ENCODE measurements at regions not wholly inside any gene's neighbourhood (a gene's known extent, or its start where the extent isn't known, plus 50 kb on each side); places are given as distances from the start of the nearest gene placed in this dataset.

GRCh38 chr11:33557201-33557600 lies 143.4 kb downstream of the C11orf91 start:
- no peak for DNase-seq (ENCODE audit: low read depth, low spot score)

- DNase-seq (ENCODE audit: low read depth, low spot score): no peak
These were observed 146.4 kb downstream of the C11orf91 start for GRCh38 chr11:33554219-33554618.

- DNase-seq (ENCODE audit: low read depth, low spot score): no peak
These were observed 147.1 kb downstream of the C11orf91 start for GRCh38 chr11:33553486-33553885.

DNA sequence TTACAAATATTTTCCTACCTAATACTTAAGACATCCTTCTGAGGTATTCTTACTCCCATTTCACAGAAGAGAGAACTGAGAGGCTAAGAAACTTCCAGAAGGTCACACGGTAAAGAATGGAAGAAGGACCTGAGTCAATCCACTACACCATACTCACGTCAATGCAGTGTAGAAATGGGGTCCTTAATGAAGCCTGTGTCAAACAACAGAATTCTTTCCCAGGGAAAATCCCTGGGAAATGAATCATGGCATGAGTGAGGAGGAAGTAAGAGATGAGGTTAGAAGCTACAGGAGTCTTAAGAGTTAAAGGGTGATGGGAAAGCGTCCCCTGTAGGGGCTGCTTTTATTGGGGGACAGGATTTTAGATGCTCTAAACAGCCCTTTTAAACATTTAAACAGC lies 147.9 kb downstream of the C11orf91 start:
- DNase-seq (ENCODE audit: low read depth, low spot score): no peak

DNA sequence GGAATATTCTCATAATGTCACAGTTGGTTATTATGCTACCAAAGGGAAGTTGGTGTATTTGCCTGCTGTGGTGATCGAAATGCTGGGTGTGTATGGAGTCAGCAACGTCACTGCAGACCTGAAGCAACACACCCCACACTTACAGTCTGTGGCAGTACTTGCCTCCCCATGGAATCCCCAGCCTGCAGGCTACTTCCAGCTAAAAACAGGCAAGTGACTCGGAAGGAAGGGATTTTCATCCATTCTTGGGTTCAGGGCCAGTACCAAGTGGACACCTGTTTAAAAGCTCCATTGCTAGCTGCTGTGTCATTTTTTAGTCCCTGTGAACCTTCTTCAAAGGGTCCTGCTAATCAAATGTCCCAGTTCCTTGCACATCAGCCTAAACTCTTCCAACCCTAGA lies 149.6 kb downstream of the C11orf91 start:
- no peak for DNase-seq (ENCODE audit: low read depth, low spot score)

DNA sequence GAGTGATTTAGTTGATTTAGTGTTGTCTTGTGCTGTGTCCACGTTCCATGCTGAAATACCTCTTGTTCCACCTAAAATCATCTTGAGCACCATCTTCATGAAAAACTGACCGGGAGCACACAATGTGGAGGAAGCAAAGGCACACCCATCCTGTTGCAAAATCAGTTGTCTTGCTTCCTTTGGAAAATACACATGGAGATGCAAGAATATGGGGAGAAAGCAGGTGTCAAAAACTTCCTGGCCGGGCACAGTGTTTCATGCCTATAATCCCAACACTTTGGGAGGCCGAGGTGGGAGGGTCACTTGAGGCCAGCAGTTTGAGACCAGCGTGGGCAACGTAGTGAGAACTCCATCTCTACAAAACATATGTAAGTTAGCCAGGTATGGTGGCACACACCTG lies 151.1 kb downstream of the C11orf91 start:
- DNase-seq (ENCODE audit: low read depth, low spot score): no peak

GRCh38 chr11:33545931-33546330 lies 154.7 kb downstream of the C11orf91 start:
- no peak for DNase-seq (ENCODE audit: low read depth, low spot score)

- no peak for DNase-seq (ENCODE audit: low read depth, low spot score)
These were observed 155.8 kb downstream of the C11orf91 start for GRCh38 chr11:33544593-33545373.

DNA sequence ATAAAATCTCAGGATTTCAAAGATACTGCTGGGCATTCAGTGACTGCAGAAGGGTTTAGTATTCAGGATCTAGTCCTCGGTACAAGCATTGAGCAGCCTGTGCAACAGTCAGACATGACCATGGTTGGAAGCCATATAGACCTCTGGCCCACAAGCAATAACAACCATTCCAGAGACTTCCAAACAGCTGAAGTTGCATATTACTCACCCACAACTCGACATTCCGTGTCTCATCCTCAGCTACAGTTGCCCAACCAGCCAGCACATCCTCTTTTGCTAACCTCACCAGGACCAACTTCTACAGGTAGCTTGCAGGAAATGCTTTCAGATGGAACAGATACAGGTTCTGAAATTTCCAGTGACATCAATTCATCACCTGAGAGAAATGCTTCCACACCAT lies 156.8 kb downstream of the C11orf91 start:
- no peak for DNase-seq (ENCODE audit: low read depth, low spot score)

- DNase-seq (ENCODE audit: low read depth, low spot score): peak; percentile 26
These were observed 157.7 kb downstream of the C11orf91 start for GRCh38 chr11:33542921-33543320.

GRCh38 chr11:33540946-33541915 lies 159.4 kb downstream of the C11orf91 start:
- no peak for DNase-seq (ENCODE audit: low read depth, low spot score)

- DNase-seq (ENCODE audit: low read depth, low spot score): no peak
These were observed 160.2 kb downstream of the C11orf91 start for GRCh38 chr11:33540427-33540826.

- no peak for DNase-seq (ENCODE audit: low read depth, low spot score)
These were observed 160.9 kb downstream of the C11orf91 start for GRCh38 chr11:33539751-33540150.

DNA sequence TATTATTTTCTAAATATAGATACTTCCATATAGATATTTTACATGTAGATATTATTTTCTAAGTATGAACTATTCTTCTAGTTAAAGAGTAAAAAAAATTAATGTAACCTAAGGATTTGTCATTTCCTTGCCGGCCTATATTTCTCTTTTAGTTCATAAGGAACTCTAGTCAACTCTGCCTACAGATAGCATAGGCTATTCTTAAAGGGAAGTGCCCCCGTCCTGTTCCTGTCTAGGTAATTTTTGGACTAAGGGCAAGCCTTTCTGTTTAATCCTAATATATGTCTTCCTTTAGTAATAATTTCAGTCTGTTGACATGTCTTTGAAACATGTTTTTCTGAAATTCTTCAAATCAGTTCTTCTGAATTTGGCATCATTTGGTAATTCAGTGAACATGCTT lies 161.9 kb downstream of the C11orf91 start:
- DNase-seq (ENCODE audit: low read depth, low spot score): no peak

DNA sequence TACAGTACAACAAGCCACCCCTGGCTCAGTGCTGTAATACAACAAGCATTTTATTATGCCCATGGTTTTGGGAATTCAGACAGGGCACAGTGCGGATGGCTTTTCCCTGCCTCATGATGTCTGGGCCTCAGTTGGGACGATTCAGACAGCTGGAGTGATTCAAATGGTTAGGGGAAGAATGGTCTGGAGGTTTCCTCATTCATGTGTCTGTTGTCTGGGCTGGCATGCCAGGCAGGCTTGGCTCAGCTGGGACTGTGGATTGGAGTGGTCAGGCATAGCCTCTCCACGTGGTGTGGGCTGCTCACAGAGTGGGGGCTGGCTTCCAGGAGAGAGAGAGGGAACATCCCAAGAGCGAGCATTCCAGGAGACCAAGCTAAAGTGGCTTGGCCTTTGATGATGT lies 164.4 kb downstream of the C11orf91 start:
- DNase-seq (ENCODE audit: low read depth, low spot score): no peak

DNA sequence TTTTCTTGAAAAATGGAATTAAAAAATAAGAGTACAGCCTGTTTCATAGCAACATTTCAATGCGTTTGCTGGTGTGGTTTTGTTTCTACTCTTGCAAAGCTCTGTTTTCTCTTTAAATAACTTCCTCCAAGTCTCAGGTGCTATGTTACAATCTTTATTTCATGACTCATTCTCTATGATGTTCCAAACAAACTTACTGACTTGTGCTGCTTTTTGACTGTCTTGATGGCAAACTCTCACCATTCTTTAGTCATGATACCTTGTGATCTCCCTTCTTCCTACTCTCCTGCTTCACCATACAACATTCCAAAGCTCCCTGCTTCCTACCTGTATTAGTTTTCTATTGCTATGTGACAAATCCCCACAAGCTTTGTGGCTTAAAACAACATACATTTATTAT lies 166.1 kb downstream of the C11orf91 start:
- no peak for DNase-seq (ENCODE audit: low read depth, low spot score)

GRCh38 chr11:33533386-33534052 lies 167.1 kb downstream of the C11orf91 start:
- DNase-seq (ENCODE audit: low read depth, low spot score): no peak

- no peak for DNase-seq (ENCODE audit: low read depth, low spot score)
These were observed 167.8 kb downstream of the C11orf91 start for GRCh38 chr11:33532720-33533385.

DNA sequence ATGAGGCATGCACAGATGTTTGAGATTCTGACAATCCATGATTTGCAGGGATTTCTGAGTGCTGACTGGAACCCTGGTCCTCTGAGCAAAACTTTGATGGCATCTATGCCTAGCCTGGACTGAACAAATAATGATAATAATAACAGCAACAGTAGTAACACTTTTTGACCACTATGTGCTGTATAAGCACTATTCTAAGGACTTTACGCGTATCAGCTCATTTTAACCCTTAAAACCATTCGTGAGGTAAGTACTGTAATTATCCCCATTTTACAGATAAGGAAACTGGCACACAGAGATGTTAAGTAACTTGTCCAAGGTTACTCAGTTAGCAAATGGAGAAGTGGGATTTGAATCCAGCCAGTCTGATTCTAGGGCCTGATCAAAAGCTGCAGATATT lies 168.4 kb downstream of the C11orf91 start:
- no peak for DNase-seq (ENCODE audit: low read depth, low spot score)

DNA sequence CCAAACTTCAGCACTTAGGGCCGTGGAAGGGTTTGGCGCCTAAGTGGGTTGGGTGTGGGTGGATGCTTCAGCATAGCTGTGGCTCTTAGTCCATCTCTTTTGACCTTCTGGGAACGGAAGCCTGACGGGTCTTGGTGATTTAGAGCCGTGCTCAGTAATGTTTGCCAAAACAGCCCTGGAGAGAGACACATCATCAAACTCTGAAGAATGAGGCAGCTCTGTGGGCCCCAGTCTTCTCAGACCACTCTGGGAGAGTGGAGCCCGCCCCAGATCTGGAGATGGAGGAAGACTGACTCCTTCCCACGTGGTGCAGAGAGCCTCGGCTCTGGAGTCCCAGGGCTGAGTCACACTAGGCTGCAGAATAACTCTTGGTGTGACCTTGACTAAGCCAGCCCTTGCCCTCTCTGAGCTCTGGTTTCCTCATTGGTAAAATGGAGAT lies 168.9 kb downstream of the C11orf91 start:
- DNase-seq (ENCODE audit: low read depth, low spot score): no peak

GRCh38 chr11:33530815-33531214 lies 169.8 kb downstream of the C11orf91 start:
- DNase-seq (ENCODE audit: low read depth, low spot score): no peak

- DNase-seq (ENCODE audit: low read depth, low spot score): no peak
These were observed 171.2 kb downstream of the C11orf91 start for GRCh38 chr11:33529461-33529860.

Data from smooth muscle cell of the brain vasculature (primary cell).